ENCODE measurements at regions not wholly inside any gene's neighbourhood (a gene's known extent, or its start where the extent isn't known, plus 50 kb on each side); places are given as distances from the start of the nearest gene placed in this dataset.

GRCh38 chr21:41621513-41621912 is 113.6 kb upstream of the TMPRSS2 start:
- no peak overlapping the region for H3K4me3 ChIP-seq (replicated peaks; ENCODE audit: low read depth, low read length)
- TF ChIP-seq CTCF (IDR thresholded peaks at IDR 0.05; ENCODE audit: low read depth, low read length, missing control alignments), result no peak
- DNase-seq (ENCODE audit: extremely low read depth, low read depth), result no peak

- TF ChIP-seq CTCF (IDR thresholded peaks at IDR 0.05; ENCODE audit: low read depth, low read length, missing control alignments), result no peak
- no peak overlapping the region for H3K4me3 ChIP-seq (replicated peaks; ENCODE audit: low read depth, low read length)
- DNase-seq (ENCODE audit: extremely low read depth, low read depth), result no peak
Observed at GRCh38 chr21:41620982-41621381, 113.0 kb upstream of the TMPRSS2 start.

- TF ChIP-seq CTCF (IDR thresholded peaks at IDR 0.05; ENCODE audit: low read depth, low read length, missing control alignments), result no peak
- H3K4me3 ChIP-seq (replicated peaks; ENCODE audit: low read depth, low read length), result no peak overlapping the region
- no peak for DNase-seq (ENCODE audit: extremely low read depth, low read depth)
Observed at GRCh38 chr21:41620541-41620940, 112.6 kb upstream of the TMPRSS2 start.

- TF ChIP-seq CTCF (IDR thresholded peaks at IDR 0.05; ENCODE audit: low read depth, low read length, missing control alignments), result no peak
- peak; percentile 61 for DNase-seq (ENCODE audit: extremely low read depth, low read depth)
- H3K4me3 ChIP-seq (replicated peaks; ENCODE audit: low read depth, low read length), result no peak overlapping the region
Observed at GRCh38 chr21:41616031-41616591, 108.2 kb upstream of the TMPRSS2 start.

GRCh38 chr21:41615613-41616012 is 107.7 kb upstream of the TMPRSS2 start:
- peak; percentile 94 for DNase-seq (ENCODE audit: extremely low read depth, low read depth)
- no peak for TF ChIP-seq CTCF (IDR thresholded peaks at IDR 0.05; ENCODE audit: low read depth, low read length, missing control alignments)
- no peak overlapping the region for H3K4me3 ChIP-seq (replicated peaks; ENCODE audit: low read depth, low read length)

- no peak for DNase-seq (ENCODE audit: extremely low read depth, low read depth)
- H3K4me3 ChIP-seq (replicated peaks; ENCODE audit: low read depth, low read length), result no peak overlapping the region
- no peak for TF ChIP-seq CTCF (IDR thresholded peaks at IDR 0.05; ENCODE audit: low read depth, low read length, missing control alignments)
Observed at GRCh38 chr21:41614511-41614910, 106.6 kb upstream of the TMPRSS2 start.

GRCh38 chr21:41613533-41613909 is 105.6 kb upstream of the TMPRSS2 start:
- no peak overlapping the region for H3K4me3 ChIP-seq (replicated peaks; ENCODE audit: low read depth, low read length)
- no peak for TF ChIP-seq CTCF (IDR thresholded peaks at IDR 0.05; ENCODE audit: low read depth, low read length, missing control alignments)
- no peak for DNase-seq (ENCODE audit: extremely low read depth, low read depth)

Measured in HFF-Myc (cell line).